ENCODE measurements at regions not wholly inside any gene's neighbourhood (a gene's known extent, or its start where the extent isn't known, plus 50 kb on each side); places are given as distances from the start of the nearest gene placed in this dataset.
"Not testable (repeated sequence)": the region's sequence is repeated elsewhere in the genome, so short reads cannot be mapped to it uniquely, and the experiment has no call there.

DNA sequence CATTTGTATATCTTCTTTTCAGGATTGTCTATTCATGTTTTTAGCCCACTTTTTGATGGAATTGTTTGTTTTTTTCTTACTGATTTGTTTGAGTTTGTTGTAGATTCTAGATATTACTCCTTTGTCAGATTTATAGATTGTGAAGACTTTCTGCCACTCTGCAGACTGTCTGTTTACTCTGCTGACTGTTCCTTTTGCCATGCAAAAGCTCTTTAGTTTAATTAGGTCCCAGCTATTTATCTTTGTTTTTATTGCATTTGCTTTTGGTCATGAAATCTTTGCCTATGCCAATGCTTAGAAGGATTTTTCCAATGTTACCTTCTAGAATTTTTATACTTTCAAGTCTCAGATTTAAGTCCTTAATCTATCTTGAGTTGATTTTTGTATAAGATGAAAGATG, 564.0 kb upstream of the NECTIN3 start:
- H3K4me3 Mint-ChIP-seq; ATAC-seq (ENCODE audit: low read depth); H3K27ac Mint-ChIP-seq; H3K36me3 Mint-ChIP-seq; DNase-seq (ENCODE audit: low spot score in 2 of 2); H3K4me1 Mint-ChIP-seq; H3K27me3 Mint-ChIP-seq: not testable (repeated sequence)
- H3K9me3 Mint-ChIP-seq, result peaks cover 12% of the 10 kb centered on the region

DNA sequence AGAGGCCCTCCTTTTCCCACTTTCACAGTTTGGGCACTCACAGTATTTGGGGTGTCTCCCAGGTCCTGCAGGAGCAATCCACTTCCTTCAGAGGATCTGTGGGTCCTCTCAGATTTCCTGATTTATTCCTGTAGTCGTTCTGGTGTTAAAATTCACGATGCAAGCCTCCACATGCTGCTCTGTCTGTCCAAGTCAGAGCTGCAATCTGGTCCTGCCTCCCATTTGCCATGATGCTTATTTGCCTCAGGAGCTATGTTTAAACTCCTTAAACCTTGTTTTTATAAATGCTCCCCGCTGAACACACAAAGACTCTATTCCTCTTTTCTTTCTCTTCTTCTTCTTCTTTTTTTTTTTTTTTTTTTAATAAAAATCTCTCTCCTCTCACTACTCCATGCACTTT, 558.7 kb upstream of the NECTIN3 start:
- no peak overlapping the region for H3K4me3 Mint-ChIP-seq
- no peaks in the 10 kb centered on the region for H3K36me3 Mint-ChIP-seq
- ATAC-seq (ENCODE audit: low read depth), result no peak
- H3K9me3 Mint-ChIP-seq, result peaks cover 13% of the 10 kb centered on the region
- no peaks in the 10 kb centered on the region for H3K27me3 Mint-ChIP-seq
- no peaks in the 10 kb centered on the region for H3K4me1 Mint-ChIP-seq
- no peak overlapping the region for H3K27ac Mint-ChIP-seq
- DNase-seq (ENCODE audit: low spot score in 2 of 2), result no peak

DNA sequence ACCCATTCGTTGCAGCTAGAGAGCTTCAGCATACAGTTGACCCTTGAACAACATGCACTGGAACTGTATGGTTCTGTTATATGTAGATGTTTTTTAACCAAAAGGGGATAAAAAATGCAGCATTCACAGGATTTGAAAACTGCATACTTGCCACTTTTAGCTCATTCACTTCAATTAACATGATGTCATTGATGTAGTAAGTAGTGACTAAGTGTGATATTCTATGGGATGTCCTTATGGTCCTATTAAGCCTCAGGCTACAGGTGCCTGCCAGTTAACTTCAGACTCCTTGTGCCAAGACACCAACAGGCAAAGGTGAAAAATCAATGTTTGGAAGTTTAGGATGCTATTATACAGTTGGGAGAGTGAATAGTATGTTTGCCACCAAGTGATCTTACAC, 553.6 kb upstream of the NECTIN3 start:
- ATAC-seq (ENCODE audit: low read depth), result no peak

DNA sequence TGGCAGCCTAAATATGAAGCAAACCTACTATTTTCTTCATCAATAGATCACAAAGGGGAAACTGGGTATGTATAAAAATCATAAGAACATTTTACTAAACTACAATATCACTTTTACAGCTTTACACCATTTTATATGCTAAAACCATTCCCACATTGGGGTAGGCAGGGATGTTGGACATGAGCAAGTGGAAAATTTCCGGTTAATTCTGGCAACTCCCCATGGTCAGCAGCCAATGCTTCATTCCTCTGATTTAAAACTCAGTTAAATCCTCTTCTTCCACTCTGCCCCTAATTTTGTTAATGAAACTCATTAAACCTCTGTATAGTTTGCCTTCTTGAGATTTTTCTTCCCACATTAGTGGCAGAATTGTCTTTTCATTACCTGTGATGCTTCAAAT, 552.5 kb upstream of the NECTIN3 start:
- H3K4me3 Mint-ChIP-seq, result no peak overlapping the region
- no peaks in the 10 kb centered on the region for H3K27me3 Mint-ChIP-seq
- H3K4me1 Mint-ChIP-seq, result no peaks in the 10 kb centered on the region
- H3K27ac Mint-ChIP-seq, result no peak overlapping the region
- peaks cover 3% of the 10 kb centered on the region for H3K9me3 Mint-ChIP-seq
- ATAC-seq (ENCODE audit: low read depth) (no peak), DNase-seq (ENCODE audit: low spot score in 2 of 2) (no peak)
- no peaks in the 10 kb centered on the region for H3K36me3 Mint-ChIP-seq

More for the DNA sequence above, 553.6 kb upstream of the NECTIN3 start:
- H3K27me3 Mint-ChIP-seq, result no peaks in the 10 kb centered on the region
- H3K27ac Mint-ChIP-seq, result no peak overlapping the region
- no peak for DNase-seq (ENCODE audit: low spot score in 2 of 2)
- no peaks in the 10 kb centered on the region for H3K4me1 Mint-ChIP-seq
- no peaks in the 10 kb centered on the region for H3K36me3 Mint-ChIP-seq
- peaks cover 4% of the 10 kb centered on the region for H3K9me3 Mint-ChIP-seq
- no peak overlapping the region for H3K4me3 Mint-ChIP-seq

DNA sequence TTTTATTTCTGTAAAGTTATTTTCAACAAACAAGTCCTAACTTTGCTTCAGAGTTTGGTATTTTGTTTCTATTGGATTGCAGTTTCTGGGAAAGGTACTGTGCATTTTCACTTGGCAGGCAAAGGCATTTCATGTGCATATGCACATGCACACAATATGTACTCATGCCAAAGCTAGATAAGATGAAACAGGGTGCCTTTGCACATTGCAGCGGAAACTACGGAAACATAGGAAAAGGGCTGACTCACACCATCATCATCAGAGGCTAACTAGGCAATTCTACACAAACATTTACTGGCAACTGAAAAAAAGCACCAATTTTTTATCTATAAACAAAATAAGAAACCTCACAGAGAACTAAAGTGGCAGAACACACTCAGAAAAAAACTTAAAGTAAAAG, 550.6 kb upstream of the NECTIN3 start:
- H3K36me3 Mint-ChIP-seq, result no peaks in the 10 kb centered on the region
- DNase-seq (ENCODE audit: low spot score in 2 of 2), result no peak
- ATAC-seq (ENCODE audit: low read depth), result no peak
- no peak overlapping the region for H3K27ac Mint-ChIP-seq
- no peaks in the 10 kb centered on the region for H3K4me1 Mint-ChIP-seq
- H3K9me3 Mint-ChIP-seq, result no peaks in the 10 kb centered on the region
- no peaks in the 10 kb centered on the region for H3K27me3 Mint-ChIP-seq
- H3K4me3 Mint-ChIP-seq, result no peak overlapping the region

DNA sequence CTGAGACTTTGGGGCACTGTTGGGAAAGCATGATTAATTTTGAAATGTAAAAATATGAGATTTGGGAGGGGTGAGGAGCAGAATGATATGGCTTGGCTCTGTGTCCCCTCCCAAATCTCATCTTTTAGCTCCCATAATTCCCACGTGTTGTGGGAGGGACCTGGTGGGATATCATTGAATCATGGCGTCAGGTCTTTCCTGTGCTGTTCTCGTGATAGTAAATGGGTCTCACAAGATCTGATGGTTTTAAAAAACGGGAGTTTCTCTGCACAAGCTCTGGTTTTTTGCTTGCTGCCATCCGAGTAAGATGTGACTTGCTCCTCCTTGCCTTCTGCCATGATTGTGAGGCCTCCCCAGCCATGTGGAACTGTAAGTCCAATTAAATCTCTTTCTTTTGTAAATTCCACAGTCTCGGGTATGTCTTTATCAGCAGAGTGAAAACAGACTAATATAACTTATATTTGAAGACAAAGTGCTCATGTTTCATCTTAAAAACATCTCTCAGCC, 546.0 kb upstream of the NECTIN3 start:
- DNase-seq (ENCODE audit: low spot score in 2 of 2); H3K27ac Mint-ChIP-seq; H3K9me3 Mint-ChIP-seq; H3K4me3 Mint-ChIP-seq; H3K4me1 Mint-ChIP-seq; H3K27me3 Mint-ChIP-seq; ATAC-seq (ENCODE audit: low read depth); H3K36me3 Mint-ChIP-seq: not testable (repeated sequence)

DNA sequence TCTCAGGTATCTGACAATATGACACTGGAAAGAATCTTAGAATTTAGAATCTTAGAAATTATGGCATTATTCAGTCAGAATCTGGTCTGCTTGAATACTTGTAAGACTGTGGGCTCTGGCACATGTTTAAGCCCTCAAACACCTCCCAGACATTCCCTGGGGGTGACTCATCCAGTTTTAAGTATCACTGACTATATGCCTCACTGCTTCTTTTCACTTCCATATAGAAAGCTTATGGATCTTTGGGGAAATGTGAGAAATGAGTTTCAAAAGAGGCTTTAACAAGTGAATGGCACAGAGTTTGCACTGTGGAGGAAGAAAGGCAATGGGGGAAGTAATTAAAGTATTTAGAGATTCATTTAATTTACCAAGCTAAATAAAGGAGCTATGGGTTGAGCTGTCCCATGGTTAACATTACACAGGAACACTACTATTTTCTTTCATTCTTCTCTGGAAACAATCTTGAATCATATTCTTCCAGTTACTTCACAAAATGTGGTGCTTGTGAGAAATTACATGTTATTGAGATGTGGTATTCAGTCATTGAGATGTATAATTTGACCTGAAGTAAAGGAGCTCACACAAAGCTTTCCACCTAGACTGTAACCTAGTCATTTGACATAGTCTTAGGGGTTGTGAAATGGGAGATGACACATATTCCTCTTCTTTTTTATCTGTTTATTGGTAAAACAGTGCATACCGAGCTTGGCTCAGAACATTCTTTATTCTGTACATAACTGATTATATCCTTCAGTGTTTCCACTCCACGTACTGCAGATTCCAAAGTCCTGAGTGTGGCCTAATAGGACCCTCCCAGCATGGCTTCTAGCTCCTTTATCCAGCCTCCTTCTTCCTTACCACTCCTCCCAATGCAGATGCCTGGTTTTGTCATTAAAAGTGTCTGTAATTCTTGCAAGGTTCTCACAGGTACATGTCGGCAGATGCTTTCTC, 544.6 kb upstream of the NECTIN3 start:
- H3K9me3 Mint-ChIP-seq, result no peaks in the 10 kb centered on the region
- no peak for ATAC-seq (ENCODE audit: low read depth)
- no peaks in the 10 kb centered on the region for H3K4me1 Mint-ChIP-seq
- no peak overlapping the region for H3K27ac Mint-ChIP-seq
- no peaks in the 10 kb centered on the region for H3K36me3 Mint-ChIP-seq
- H3K27me3 Mint-ChIP-seq, result no peaks in the 10 kb centered on the region
- no peak for DNase-seq (ENCODE audit: low spot score in 2 of 2)
- H3K4me3 Mint-ChIP-seq, result no peak overlapping the region

DNA sequence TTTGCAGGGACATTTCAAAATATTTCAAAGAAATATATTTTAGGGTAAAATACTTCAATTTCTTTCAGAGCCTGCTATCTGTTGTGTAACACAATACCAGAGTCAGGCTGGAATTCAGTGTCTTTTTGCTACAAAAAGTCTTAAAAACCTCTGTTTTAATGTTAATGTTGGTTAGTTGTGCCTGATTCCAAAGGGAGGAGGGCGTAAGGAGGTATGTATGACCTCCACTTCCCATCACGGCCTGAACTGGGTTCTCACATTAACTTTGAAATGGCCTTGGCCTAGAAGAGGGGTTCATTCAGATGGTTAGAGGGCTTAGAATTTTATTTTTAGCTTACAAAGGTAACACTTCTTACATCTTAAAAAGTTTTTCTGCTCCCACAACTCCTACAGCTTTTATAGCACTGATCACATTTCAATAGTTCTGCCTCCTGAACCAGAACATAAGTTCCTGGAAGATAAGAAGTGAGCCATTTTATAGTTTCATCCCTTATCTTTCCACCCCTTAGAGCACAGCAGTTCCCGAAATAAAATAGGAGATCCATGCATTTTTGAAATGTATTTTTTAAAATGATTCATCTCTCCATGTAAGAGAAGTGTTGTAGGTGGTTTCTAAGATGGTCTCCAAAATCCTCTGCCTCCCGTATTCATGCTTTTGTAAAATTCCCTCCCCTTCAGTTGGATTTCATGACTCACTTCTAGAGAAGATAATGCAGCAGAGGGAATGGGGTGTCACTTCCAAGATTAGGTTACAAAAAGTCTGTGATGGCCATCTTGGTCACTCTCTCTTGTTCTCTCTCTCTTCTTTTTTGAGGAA, 543.1 kb upstream of the NECTIN3 start:
- Mint-ChIP-seq H3K27me3 (no peaks in the 10 kb centered on the region), H3K4me3 (no peak overlapping the region), H3K36me3 (no peaks in the 10 kb centered on the region), H3K9me3 (no peaks in the 10 kb centered on the region), H3K4me1 (no peaks in the 10 kb centered on the region), H3K27ac (no peak overlapping the region)
- DNase-seq (ENCODE audit: low spot score in 2 of 2) (no peak), ATAC-seq (ENCODE audit: low read depth) (no peak)

DNA sequence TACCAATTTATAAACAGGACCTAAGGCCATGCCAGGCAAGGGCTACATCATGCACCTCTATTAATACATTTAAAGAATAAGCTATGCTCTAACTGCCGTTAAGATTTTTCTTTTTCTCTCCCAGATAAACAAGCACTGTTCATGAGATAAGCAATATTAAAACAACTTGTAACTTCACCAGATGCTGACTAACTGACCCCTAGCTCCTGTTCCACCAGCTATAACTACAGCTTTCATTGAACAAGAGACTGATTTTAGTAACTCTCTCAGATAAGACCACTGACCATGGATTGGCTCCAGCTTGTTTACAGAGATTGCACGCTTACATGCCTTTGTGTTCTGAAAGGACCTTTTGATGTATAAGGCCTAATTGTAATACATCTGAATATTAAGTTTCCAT, 540.7 kb upstream of the NECTIN3 start:
- H3K27me3 Mint-ChIP-seq, result no peaks in the 10 kb centered on the region
- no peak for DNase-seq (ENCODE audit: low spot score in 2 of 2)
- H3K4me1 Mint-ChIP-seq, result no peaks in the 10 kb centered on the region
- H3K27ac Mint-ChIP-seq, result no peak overlapping the region
- H3K36me3 Mint-ChIP-seq, result no peaks in the 10 kb centered on the region
- peaks cover 2% of the 10 kb centered on the region for H3K9me3 Mint-ChIP-seq
- H3K4me3 Mint-ChIP-seq, result no peak overlapping the region
- ATAC-seq (ENCODE audit: low read depth), result no peak

DNA sequence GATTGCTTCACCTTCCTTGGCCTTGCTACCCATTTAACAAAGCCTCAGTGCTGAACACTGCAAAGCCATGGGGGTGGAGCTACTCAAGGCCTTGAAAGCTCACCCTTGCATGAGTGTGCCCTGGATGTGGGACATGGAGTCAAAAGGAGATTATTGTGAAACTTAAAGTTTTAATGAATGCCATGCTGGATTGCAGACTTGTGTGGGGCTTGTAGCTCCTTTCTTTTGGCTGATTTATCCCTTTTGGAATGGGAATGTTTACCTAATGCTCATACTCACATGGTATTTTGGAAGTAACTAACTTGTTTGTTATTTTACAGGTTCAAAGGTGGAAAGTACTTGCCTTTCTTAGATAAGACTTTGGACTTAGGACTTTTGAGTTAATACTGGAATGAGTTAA, 538.5 kb upstream of the NECTIN3 start:
- no peak overlapping the region for H3K27ac Mint-ChIP-seq
- H3K4me1 Mint-ChIP-seq, result no peaks in the 10 kb centered on the region
- no peaks in the 10 kb centered on the region for H3K36me3 Mint-ChIP-seq
- H3K4me3 Mint-ChIP-seq, result no peak overlapping the region
- peaks cover 4% of the 10 kb centered on the region for H3K9me3 Mint-ChIP-seq
- ATAC-seq (ENCODE audit: low read depth) (no peak), DNase-seq (ENCODE audit: low spot score in 2 of 2) (no peak)
- H3K27me3 Mint-ChIP-seq, result no peaks in the 10 kb centered on the region

DNA sequence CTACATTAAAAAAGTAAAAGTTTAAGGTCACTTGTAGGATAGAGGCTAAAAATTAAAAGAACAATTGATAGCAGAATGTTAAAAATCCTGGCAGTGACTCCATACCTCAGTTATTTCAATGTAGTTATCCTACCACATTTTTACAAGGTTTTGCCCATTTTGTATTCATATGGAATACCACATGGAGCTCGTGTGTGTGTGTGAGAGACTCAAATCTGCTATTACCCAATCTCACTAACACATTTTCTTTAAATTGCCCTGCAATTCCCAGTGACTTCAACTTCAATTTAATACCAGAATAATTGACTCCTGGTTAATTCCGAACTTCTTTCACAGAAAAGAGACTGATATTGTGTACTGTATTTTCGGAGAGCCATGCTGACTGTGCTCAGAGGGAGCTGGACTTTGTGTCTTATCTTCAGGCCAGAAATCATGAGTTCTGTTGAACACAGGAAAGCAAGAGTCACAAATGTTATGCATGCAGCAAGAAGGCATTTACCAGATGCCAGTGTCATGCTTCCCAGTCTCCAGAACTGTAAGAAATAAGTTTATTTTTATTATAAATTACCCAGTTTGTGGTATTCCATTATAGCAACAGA, 529.0 kb upstream of the NECTIN3 start:
- Mint-ChIP-seq H3K27me3 (no peaks in the 10 kb centered on the region), H3K27ac (no peak overlapping the region), H3K9me3 (peaks cover 1% of the 10 kb centered on the region), H3K4me1 (no peaks in the 10 kb centered on the region), H3K4me3 (no peak overlapping the region), H3K36me3 (no peaks in the 10 kb centered on the region)
- no peak for ATAC-seq (ENCODE audit: low read depth)
- DNase-seq (ENCODE audit: low spot score in 2 of 2), result no peak

DNA sequence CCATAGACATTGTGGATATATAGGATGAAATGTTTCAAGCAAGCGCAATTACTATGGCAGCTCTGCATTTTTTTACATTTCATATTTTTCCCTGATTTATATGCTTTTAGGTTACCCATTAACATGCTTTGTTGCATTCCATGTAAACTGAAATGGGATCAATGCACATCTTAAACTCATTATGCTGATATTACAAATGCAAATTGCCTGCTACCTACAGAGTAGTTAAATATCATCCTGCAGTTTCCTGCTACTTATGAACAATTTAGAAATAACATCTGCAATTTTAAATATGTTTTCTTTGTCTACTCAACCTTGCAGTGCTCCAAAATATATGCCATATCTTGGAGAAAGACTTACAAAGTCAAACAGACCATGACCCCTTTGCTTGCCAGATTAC, 526.9 kb upstream of the NECTIN3 start:
- Mint-ChIP-seq H3K27ac (no peak overlapping the region), H3K4me3 (no peak overlapping the region), H3K9me3 (no peaks in the 10 kb centered on the region), H3K4me1 (no peaks in the 10 kb centered on the region), H3K36me3 (no peaks in the 10 kb centered on the region), H3K27me3 (no peaks in the 10 kb centered on the region)
- no peak for ATAC-seq (ENCODE audit: low read depth)
- DNase-seq (ENCODE audit: low spot score in 2 of 2), result no peak

DNA sequence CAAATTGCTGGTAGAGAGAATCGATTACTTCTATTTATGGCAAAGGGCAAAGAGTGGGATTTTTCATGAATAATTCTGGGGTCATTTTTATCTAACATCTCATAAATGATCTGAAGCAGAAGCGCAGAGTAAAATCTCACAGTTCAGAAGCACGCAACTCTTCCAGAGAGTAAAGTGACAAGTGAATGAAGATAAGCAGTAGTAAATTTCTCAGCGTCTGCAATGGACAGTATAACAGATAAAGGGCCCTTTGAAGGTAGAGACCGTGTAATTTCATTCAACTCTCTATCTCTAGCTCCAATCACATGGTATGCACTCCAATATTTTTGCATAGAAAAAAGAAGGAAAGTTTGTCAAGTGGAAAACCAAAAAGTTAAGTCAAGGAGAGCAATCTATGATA, 521.1 kb upstream of the NECTIN3 start:
- ATAC-seq (ENCODE audit: low read depth), result no peak
- Mint-ChIP-seq H3K9me3 (no peaks in the 10 kb centered on the region), H3K27me3 (no peaks in the 10 kb centered on the region), H3K36me3 (no peaks in the 10 kb centered on the region), H3K4me3 (no peak overlapping the region), H3K27ac (no peak overlapping the region), H3K4me1 (no peaks in the 10 kb centered on the region)
- DNase-seq (ENCODE audit: low spot score in 2 of 2), result no peak

DNA sequence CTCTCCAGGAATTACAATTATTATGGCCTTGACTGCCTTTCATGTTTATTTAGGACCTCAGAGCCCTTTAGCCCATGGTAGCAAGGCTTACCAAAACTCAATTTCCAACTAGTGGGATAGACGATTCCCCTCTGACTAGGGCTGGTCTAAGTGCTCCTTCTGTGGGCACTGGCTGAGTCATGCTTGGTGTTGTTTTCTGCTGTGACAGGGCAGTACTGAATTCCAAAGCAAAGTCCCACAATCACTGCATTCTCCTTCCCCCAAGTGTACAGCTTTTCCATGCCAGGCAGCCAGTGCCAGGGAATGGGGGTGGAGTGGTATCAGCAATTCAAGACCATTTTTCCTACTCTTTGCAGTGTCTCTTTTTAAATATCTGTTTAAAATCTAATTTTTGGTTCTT, 509.0 kb upstream of the NECTIN3 start:
- Mint-ChIP-seq H3K4me3 (no peak overlapping the region), H3K27ac (no peak overlapping the region), H3K36me3 (no peaks in the 10 kb centered on the region), H3K27me3 (no peaks in the 10 kb centered on the region), H3K9me3 (peaks cover 2% of the 10 kb centered on the region), H3K4me1 (no peaks in the 10 kb centered on the region)
- ATAC-seq (ENCODE audit: low read depth) (no peak), DNase-seq (ENCODE audit: low spot score in 2 of 2) (no peak)
